Mammary epithelial cell (primary cell): ENCODE measurements at regions not wholly inside any gene's neighbourhood (a gene's known extent, or its start where the extent isn't known, plus 50 kb on each side); places are given as distances from the start of the nearest gene placed in this dataset.

Source experiments
- CTCF ChIP-seq, 2 donors: IDR thresholded peaks in 1 of 2; conservative IDR thresholded peaks in 1 of 2; 2 replicates each; pipeline ENCODE4 v1.5.1; 2011 to 2012; ENCODE audit warnings: inconsistent platforms in 2 of 2, low read length in 2 of 2, mild to moderate bottlenecking in 2 of 2, control low read depth in 1 of 2, low read depth in 1 of 2; ENCODE audit not compliant: insufficient read depth in 1 of 2; ENCODE audit errors: extremely low read depth in 1 of 2
- EZH2 ChIP-seq: IDR thresholded peaks from 2 replicates; pipeline ENCODE4 v1.6.1; 2012; ENCODE audit warnings: low read length, inconsistent platforms, borderline replicate concordance

DNA sequence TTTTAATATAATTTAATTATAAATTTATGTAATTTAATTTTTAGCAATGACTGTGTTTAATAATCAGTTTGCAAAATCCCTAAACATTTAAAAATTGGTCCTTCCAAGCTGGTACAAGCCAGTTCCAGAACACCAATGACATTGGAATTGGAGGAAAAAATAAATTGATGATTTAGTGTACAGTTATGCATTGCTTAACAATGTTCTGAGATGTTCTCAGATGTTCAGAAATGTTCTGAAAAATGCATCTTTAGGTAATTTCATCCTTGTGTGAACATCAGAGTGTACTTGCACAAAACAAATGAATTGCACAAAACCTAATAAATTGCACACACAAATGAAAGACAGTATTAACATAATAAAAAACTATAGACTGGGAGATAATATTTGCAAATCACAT, 95.2 kb downstream of the TRIB2 start:
- TF ChIP-seq CTCF (conservative IDR thresholded peaks at IDR 0.05 in 1 of 2, IDR thresholded peaks at IDR 0.05 in 1 of 2; ENCODE audit: extremely low read depth in 1 of 2, insufficient read depth in 1 of 2, low read depth in 1 of 2, low read length in 2 of 2): no peak
- no peak for TF ChIP-seq EZH2
